Fibroblast of upper back skin (primary cell): ENCODE measurements at regions not wholly inside any gene's neighbourhood (a gene's known extent, or its start where the extent isn't known, plus 50 kb on each side); places are given as distances from the start of the nearest gene placed in this dataset.

ENCODE experiments used
- DNase-seq: peaks from one replicate; pipeline ENCODE4 v3.0.0-alpha.2; 2013

DNA sequence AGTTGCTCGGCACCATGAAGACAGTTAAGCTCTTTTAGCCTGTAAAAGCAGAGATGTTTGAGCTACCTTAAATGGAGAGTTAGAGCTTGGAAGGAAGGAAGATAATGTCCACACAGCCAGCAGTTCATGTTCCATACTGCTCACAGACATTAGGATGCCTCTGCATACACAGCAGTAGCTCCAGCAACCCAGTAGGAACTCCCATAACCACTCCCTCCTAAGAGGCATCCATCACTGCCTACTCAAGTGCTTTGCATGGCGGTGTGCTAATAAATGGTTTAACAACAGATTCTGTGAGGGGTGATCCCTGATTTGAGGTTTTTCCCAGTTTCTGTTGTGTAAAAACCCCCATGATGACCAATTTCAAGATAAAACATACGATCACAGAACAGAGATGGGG, 286.4 kb downstream of the HACE1 start:
- no peak for DNase-seq

DNA sequence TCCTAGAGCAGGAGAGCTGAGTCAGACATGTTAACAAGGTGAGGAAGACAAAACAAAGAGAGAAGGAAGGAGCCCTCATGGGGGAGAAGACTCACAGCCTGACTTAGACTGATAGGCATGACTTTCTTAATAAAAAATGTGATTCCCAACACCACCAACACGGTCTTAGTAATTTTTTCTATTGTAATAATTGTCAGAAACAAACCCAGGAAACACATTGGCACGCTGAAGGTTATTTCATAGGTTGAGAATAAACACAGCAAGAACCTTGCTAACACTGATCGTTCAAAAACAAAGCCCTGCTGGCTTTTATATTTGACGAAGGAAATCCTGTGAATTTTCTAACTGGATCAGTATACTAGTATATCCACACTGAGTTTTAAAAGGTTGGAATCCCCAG, 286.8 kb downstream of the HACE1 start:
- peak; percentile 21 for DNase-seq

DNA sequence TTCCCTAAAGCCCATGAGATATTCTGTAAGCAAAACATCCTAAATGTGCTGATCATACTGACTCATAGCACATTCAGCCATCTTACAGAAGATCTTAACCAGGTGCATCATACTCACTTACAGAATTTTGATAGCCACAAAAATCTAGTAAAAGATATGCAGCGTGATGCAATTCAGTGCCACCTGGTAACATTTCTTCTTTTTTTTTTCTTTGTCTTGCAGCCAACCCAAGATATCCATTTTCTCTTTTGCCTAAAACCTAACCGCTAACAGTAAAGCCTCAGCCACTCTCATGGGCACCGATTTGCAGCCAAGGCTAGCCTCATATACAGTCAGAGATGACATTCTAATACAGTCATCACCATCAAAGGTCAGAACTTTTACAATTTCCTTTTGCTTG, 293.3 kb downstream of the HACE1 start:
- DNase-seq, result peak; percentile 55

DNA sequence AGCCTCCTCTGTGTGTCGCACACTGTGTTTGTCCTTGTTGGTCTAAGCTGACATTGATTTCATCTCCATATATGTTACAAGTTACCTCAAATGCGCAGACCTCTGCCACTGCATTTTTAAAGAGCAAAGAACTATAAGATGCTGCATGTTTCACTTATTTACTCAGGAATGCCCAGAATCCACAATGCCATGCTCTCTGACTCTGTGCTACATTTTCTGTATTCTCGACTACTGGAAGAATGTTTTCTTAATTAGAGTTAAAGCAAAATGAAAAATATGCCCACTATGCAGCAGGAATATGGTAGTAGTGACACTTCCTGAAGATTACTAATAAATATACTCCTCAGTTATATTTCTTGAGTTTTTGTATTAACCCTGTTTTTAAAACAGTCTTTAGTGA, 296.4 kb downstream of the HACE1 start:
- DNase-seq, result no peak

DNA sequence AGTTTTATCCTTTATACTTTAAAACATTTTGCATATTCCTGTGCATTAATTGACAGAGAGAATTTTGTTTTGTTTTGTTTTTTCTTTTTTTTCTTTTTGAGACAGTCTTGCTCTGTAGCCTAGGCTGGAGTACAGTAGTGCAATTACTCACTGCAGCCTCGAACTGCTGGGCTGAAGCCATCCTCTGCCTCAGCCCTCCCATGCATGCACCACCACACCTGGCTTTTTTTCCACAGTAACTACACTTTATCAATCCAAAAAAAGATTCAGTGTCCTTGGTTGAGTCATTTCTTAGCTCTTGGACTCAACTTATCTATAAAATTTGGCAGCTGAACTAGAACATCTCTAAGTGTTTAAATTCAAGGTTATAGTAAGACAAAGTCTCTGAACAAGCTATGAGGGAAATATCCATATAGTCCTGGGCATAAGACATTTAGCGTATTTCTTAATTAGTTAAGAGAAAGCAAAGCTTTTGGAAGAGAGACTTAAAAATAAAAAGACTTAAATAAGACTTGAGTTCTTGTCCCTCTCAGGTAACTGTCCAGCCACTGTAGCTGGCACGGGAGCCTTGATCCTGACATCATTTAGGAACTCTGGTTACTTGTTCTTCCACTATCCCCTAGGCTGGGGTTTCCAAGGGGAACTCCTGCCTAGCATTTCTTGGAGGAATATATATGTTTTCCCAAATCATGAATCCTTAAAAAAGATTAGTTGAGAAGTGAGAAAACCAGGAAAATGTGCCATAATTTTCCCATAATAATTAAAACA, 300.1 kb downstream of the HACE1 start:
- no peak for DNase-seq

DNA sequence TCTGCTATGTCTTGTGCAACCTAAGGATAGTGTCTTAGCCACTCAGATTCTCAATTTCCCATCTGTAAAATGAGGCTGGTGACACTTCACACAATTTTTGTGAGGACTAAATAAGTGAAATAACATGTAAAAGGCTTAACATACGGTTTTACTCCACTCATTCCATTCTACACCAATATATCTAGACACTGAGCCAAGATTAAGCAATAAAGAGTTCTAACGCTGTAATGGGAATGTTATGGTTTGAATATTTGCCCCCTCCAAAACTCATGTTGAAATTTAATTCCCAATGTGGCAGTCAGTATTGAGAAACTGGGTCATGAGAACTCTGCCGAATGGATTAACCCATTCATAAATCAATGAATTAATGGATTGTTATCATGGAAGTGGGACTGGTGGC, 301.0 kb downstream of the HACE1 start:
- DNase-seq, result peak; percentile 51

DNA sequence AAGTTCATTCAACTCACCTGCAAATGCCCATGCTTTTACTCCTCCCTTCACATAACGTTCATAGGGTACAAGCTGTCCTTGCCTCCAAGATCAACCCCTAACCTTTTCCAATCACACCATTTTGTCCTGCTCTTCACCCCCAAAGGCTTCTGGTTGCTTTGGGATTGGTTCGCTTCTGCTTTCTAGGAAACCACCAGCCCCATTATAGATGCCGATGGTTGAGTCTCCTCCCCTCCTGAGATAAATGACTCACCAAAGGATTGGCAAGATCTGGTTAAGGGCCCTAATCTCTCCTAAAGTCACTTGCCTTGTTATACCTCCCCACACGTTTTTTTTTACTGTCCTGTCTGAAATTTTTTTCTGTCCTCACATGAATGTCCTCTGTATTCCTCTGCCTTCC, 311.4 kb downstream of the HACE1 start:
- no peak for DNase-seq

DNA sequence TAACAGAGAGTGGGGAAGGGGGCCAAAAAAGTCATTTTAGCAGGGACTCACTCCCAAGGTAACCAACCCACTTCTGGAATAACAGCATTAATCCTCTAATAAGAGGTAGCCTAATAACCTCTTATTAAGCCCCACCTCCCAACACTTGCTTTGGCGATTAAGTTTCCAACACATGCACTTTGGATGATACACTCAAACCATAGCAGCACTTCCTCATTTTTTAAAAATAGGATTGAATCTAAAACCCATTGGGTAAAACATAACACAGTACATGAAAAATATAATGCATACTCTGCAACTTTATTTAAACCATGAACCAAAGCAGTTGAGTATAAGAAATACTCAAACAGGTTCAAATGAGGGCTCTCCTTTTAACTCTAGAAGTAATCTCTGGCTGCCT, 318.3 kb downstream of the HACE1 start:
- no peak for DNase-seq

DNA sequence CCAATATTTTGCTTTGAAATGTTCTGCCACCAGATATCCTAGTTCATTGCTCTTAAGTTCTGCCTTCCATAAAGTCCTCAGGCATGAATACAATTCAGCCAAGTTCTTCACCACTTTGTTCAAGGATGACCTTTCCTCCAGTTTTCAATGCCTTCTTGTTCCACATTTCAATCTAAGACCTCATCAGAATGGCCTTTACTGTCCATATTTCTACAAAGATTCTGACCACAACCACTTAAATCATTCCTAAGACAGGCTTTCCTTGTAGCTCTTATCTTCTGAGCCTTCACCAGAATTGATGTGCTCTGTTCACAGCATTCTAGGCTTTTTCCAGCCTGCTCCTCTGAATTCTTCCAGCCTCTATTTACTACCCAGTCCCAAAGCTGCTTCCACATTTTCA, 319.0 kb downstream of the HACE1 start:
- peak; percentile 91 for DNase-seq

DNA sequence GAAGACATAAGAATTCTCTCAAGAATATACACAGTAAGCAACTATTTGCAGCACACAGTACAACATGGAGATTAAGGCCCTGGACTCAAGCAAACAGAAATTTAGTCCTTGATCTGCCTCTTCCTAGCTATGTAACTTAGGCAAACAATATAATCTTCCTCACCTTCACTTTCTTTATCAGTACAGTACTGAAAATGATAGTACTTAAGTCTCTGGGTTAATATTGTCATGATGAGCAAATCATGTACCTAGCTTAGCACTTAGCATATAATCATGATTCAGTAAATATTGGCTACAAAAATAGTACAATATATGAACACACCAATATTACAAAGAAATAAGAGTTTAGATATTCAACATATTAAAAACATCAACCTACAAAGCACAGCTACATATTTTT, 320.5 kb downstream of the HACE1 start:
- DNase-seq, result no peak

DNA sequence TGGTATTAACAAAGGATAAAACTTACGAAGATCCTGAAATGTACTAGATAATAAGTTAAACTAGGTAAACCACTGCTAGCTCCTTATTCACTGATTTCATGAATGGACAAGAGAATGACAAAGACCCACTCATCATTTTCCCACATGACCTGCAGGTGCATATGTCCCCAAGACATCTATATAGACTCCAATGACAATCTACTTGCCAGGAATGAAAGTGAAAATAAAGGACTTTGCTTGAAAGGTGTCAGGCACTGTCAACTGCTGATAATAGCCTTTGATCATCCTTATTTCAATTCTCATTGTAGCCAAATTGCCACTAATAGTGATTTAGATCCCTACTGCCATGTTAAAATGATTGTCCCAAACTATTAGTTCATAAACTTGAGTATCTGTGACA, 321.8 kb downstream of the HACE1 start:
- DNase-seq, result no peak

DNA sequence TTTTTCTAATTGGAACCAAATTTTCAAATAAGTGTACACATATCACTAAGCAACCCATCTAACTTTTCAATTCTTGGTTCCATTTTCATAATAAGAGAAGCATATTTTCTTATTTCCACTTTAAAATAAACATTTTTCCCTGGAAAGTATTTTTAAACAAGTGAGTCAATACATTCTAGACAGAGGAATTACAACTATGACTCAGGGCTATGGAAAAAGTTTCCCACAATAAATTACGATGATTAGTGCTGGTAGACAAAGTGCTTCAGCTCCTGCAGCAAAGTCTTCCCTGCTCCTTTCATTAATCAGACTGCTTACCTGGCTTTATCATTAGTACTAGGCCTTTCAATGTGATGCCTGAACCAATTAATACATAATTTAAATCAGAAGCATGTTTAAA, 322.5 kb downstream of the HACE1 start:
- peak; percentile 81 for DNase-seq

DNA sequence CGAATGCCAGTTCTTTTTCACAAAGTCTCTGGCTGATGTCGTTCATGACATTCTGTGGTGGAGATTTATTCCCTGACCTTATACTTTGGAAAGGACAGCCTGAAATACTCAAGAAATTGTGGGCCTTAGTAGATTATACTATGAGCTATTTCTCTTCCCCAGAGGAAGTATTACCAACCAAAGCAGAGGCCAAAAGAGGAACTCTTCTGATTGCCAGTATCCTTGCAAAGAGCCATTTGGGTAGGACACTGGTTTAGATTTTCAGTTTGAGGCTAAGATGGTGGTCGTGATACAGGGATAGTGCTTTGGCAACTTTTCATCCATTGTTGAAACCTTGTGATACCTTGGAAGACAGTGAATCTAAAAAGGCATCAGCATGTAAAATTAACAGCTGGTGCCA, 327.3 kb downstream of the HACE1 start:
- no peak for DNase-seq

DNA sequence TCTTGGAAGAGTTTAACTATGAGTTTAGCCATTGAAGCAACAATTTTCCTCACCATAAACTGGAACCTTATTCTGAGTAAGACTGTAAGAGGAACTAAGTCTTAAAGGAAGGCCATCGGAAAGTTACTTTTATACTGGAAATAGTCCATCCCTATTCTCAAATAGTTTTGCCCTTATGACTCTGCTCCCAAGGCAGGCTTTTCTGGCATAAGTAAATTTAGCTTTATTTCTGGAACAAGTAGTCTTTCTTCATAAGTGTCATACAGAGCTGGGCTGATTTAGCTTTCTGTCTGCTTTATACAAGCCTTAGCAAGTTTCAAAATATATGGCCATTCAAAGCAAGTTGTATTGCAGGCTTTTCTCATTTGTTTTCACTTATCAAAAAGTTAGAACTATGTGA, 328.1 kb downstream of the HACE1 start:
- no peak for DNase-seq

DNA sequence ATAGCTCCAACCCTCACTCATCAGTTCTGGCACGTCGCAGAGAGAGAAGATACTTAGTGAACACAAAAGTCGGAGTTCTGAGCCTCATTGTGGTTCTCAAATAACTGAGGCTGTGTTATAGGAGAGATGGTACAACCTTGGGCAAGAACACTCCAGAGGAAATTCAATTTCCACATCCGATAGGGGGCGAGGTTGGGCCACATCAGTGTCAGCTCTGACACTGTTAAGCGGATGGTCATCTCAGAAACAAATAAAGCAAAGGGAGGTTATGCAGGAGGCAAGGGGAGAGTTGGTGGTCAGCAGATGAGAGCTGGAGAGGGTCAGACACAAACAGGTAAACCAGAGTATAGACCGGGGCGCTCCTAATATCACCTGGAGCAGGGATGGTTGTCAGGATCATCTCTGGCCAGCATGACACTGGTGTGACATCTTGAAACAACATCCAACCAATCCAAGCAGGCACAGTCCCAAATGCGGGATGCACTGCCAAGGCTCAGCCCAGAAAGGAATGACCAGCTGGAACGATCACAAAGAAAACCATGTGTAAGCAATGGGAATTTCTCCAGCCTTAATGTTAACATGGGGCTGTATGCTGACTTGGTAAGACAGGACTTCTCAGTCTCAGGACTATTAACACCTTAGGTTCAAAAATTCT, 331.8 kb downstream of the HACE1 start:
- peak; percentile 36 for DNase-seq

DNA sequence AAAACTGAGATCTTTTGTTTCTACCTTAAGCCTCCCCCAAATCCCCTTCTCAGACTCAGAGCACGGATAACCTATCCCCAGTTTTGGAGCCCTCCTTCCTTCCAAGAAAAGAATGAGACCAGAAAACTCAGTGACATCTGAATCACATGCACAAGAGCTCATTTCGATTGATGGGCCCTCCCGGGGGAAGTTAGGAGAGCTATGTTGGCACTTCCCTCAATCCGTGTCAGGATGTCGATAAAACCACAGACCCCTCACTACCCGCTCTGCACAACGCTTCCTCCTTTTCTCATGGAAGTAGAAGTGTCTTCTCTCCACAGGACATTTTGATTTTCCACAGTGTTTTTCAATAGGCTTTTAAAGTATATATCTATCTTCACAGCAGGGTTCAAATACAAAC, 332.4 kb downstream of the HACE1 start:
- no peak for DNase-seq

DNA sequence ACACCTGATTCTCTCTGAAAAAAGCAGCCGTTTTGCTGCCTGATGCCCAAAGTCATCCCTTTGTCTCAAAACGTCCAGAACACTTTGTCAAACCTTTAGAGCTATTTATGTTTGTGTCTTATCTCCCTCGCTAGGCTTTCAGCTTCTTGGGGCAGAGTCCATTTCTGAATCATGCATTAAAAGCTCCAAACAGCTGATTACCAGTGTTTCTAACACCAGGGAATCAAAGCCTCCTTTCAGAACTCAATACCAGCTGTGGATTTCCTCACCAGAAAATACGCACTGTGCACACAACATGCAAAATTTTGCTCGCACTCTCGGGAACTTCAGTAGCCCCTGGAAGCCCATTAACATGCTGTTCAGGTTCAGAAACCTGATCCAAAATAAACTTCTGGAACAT, 333.3 kb downstream of the HACE1 start:
- DNase-seq, result no peak

DNA sequence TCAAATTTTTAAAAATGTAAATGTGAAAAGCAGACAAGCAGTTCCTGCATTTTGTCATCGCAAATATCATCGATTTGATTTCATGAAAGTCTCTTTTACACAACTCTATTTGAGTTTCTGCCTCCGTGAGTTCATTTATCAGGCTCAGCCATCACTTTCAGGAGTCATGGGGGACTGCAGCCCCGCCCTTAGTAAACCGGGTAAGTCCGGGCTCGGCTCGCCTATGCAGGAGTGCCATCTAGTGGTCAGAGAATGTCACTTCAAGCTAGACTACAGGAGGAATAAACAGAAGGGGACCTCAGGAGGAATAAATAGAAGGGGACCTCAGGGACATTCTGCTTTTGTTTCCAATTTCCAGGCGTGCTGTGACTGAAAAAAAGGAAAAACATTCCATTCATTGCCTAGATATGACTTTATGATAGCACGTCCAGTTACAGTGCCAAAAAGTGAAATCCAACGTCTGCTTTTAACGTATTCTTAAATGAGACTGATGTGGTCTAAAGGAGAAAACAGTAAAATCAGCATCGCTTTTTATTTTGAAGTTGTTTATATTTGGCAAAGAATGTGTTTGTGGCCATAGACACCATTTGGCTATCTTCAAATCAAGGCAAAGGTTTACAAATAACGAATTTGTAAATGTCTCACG, 333.9 kb downstream of the HACE1 start:
- peak; percentile 82 for DNase-seq

DNA sequence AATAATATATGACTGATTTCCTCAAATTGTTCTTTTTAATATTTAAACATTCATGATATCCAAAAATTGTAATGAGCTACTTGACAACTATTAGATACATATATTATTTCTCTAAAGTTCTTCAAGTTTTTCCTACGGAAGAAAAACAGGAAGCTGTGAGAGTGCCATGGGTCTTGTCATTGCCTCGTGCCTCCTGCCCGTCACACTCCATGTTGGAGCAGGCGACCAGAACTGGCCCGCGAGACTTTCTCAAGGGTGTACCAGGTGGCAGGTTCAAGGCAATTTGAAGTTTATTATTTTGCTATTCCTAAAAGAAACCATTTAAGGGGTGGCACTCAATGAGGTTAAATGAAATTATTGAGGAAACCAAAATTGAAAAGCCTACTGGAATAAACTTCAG, 337.2 kb downstream of the HACE1 start:
- DNase-seq, result no peak

DNA sequence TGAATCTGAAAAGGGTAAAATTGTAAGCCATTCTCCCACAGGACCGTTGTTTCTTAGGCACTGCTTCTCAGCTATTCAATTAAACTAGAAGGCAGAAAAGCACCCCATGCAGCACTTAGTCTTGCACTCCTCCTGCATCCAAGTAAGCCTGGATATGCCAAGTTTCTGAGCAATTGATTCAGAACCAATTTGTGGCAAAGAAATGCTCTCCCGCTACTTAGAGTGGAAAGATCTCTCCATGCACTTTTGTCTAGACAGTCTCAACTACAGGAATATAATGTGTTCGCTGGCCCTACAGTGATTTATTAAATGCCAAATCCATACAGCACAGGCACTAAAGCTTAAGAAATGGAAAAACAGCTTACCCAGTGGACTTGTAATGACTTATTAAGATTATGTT, 338.5 kb downstream of the HACE1 start:
- DNase-seq, result no peak

DNA sequence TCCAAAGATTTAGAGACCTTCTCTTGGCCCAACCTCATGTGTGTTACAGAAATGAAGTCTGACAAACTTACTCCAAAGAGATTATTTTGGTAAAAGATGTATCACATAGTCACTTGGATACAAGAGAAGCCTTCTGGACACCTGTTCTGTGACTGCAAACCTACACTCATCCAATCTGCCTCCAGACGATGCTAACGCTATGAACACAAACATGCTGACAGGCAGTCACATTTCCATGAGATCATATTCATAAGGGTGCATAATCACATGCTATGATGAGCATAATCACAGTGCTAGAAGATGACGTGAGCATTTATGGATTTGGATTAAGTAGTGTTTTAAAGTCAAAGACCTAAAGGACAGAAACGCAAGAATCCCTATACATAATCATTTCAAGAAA, 340.2 kb downstream of the HACE1 start:
- no peak for DNase-seq

DNA sequence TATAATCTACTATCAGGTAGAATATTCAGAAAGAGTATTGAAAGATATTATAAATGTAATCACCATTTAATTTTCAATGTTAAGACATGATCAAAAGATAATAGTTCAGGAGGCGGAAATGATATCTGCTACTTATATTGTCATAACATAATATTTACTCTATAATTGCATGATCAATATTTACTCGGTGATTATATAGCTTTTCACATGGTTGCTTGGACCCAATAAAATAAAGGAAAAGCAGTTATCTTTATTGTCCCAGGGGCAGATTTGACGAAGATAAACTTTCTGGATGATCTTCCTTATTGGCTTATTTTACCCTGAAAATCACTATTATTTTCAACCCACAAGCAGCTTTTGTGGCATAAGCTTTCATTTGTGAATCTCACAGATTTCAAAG, 350.4 kb downstream of the HACE1 start:
- no peak for DNase-seq

DNA sequence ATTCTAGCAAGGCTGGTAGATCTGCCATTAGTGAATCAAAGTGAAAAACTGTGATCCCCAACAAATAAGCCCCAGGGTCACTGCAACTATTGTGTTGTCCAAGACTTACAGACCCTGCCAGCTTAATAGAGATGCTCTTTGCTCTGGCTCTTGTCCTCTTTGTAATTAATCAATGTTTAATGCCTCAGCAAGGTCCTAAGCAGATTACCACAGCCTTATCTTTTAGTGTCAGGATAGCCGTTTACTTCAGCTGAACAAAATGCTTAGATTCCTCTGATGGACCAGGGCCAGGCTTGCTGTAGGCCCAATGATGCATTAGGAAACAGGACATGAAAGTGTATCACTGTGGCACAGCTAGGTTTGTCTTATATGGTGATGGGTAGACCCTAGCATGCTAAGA, 353.3 kb downstream of the HACE1 start:
- DNase-seq, result no peak

DNA sequence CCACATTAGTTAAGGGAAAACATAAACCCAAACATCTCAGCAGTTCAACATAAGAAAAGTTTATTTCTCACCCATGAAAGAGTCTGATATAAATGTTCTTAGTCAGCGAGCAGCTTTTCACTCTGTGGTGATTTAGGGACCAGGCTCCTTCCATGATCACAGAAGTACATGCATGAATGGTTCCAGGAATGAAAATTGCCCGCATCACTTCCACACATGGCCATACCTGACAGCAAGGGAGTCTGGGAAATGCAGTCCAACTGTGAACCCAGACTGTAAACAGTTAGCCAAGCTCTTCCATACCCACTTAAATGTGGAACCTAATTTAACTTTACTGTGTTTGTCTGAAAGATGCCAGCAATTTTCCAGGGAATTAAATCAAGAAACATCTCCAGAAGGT, 353.9 kb downstream of the HACE1 start:
- no peak for DNase-seq

DNA sequence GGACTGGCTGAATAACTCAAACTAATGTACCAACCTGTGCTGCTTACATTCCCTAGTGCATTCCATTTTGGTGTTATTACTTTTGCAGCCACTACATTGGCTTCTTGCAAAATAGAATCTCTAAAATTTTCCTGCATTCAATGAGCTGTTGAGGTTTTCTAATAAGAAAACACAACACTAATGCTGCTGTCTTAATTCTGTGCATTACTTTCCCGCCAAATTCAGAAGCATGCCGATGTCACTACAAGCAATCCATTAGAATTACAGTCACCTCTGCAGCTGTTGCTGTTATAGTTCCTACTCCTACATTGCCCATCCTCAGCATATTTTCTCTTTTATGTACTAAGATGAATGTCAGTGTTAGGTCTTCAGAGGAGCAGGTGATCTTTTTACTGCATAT, 359.5 kb downstream of the HACE1 start:
- no peak for DNase-seq
